H1 (cell line): ENCODE measurements at regions not wholly inside any gene's neighbourhood (a gene's known extent, or its start where the extent isn't known, plus 50 kb on each side); places are given as distances from the start of the nearest gene placed in this dataset.

Experiments used
- MAFK ChIP-seq: IDR thresholded peaks from 2 replicates; pipeline ENCODE4 v1.6.1; 2012; ENCODE audit warnings: low read depth, mild to moderate bottlenecking, improper control_type of control experiment, low read length
- SIX5 ChIP-seq: IDR thresholded peaks from 2 replicates; pipeline ENCODE4 v1.6.1; 2011; ENCODE audit warnings: mild to moderate bottlenecking, low read depth, low read length

DNA sequence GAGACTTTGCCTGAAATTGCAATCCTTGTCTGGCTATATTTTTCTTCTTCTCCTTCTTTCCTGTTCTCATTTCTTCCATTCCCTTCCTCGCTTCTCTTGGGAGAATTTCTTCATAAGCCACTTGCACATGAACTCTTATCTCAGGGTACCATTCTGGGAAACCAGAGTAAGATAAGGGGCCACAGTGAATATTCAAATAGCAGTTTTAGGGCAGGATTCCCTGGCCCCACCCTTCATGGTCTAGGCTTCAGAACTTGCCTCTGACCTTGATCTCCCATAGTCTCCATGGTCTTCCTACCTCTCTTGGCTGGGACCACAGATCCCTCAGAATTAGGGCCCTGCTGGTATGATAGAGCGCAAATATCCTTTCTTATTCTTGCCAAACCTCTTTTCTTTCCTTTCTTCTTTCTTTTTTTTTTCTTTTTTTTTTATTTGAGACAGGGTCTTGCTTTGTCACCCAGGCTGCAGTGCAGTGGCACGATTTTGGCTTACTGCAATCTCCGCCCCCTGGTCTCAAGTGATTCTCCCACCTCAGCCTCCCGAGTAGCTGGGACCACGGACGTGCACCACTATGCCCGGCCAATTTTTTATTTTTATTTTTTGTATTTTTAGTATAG, 123.0 kb upstream of the CITED2 start (continued):
- TF ChIP-seq SIX5 (no peak), MAFK (no peak)
